PC-3 (cell line): ENCODE measurements at regions not wholly inside any gene's neighbourhood (a gene's known extent, or its start where the extent isn't known, plus 50 kb on each side); places are given as distances from the start of the nearest gene placed in this dataset.

ENCODE experiments used
- ATAC-seq: fragments of 200-7000 bp; cut with Tn5 transposase; 2 replicates; pipeline ENCODE4 v1.9.1; 2020; ENCODE audit warnings: mild to moderate bottlenecking, moderate library complexity
- BruUV-seq: library from RNA; stranded (reverse); fragments of 400-500 nt; replicated peaks from 2 replicates; lab custom pipeline; 2021; lab: Mats Ljungman, UMichigan
- CTCF ChIA-PET: fragments of 300-600 bp; sonication (Branson Sonifier 250); formaldehyde crosslinking; loops from one replicate; lab custom pipeline; 2022; ENCODE audit warnings: antibody characterized with exemption; lab: Charles Lee
- POLR2A ChIA-PET: fragments of 300-600 bp; sonication (Branson Sonifier 250); formaldehyde crosslinking; loops from one replicate; lab custom pipeline; 2022; ENCODE audit warnings: antibody characterized with exemption; ENCODE audit not compliant: unreplicated experiment; lab: Charles Lee
- DNase-seq: peaks from one replicate; pipeline ENCODE4 v3.0.0-alpha.2; 2015
- H2AFZ ChIP-seq: fragments of 300-600 bp; sonication (generic); 2 replicates; pipeline ENCODE4 v1.6.0; 2016; ENCODE audit warnings: antibody characterized with exemption, low read length
- H3F3A ChIP-seq: fragments of 300-600 bp; sonication (generic); one replicate; pipeline ENCODE4 v1.6.0; 2017; ENCODE audit warnings: antibody characterized with exemption, low read length, control low read depth, mild to moderate bottlenecking; ENCODE audit not compliant: unreplicated experiment
- H3K27ac ChIP-seq: fragments of 300-600 bp; sonication (generic); 2 replicates; pipeline ENCODE4 v1.5.1; 2016; ENCODE audit warnings: mild to moderate bottlenecking, low read length
- H3K27me3 ChIP-seq: fragments of 300-600 bp; sonication (generic); 2 replicates; pipeline ENCODE4 v1.6.1; 2016; ENCODE audit warnings: low read length, mixed read lengths
- H3K36me3 ChIP-seq: fragments of 300-600 bp; sonication (generic); 2 replicates; pipeline ENCODE4 v1.6.1; 2016; ENCODE audit warnings: low read depth, mixed run types, low read length, mixed read lengths
- H3K4me1 ChIP-seq: fragments of 300-600 bp; sonication (generic); 2 replicates; pipeline ENCODE4 v1.5.1; 2016; ENCODE audit warnings: low read length; ENCODE audit not compliant: insufficient read depth
- H3K4me2 ChIP-seq: fragments of 300-600 bp; sonication (generic); 2 replicates; pipeline ENCODE4 v1.6.0; 2016; ENCODE audit warnings: low read length
- H3K4me3 ChIP-seq: fragments of 300-600 bp; sonication (generic); 2 replicates; pipeline ENCODE4 v1.5.1; 2016; ENCODE audit warnings: mild to moderate bottlenecking, low read length, mixed read lengths
- H3K79me2 ChIP-seq: fragments of 300-600 bp; sonication (generic); 2 replicates; pipeline ENCODE4 v1.6.1; 2017; ENCODE audit warnings: low read length, mixed read lengths
- H3K9ac ChIP-seq: fragments of 300-600 bp; sonication (generic); 2 replicates; pipeline ENCODE4 v1.6.0; 2016; ENCODE audit warnings: mild to moderate bottlenecking, low read length
- H3K9me2 ChIP-seq: fragments of 300-600 bp; sonication (generic); replicated peaks from 2 replicates; pipeline ENCODE4 v1.6.1; 2016; ENCODE audit warnings: mixed run types, low read length, mixed read lengths
- H3K9me3 ChIP-seq: fragments of 300-600 bp; sonication (generic); 2 replicates; pipeline ENCODE4 v1.6.1; 2016; ENCODE audit warnings: low read length, mixed read lengths
- H4K20me1 ChIP-seq: fragments of 300-600 bp; sonication (generic); 2 replicates; pipeline ENCODE4 v1.6.1; 2016; ENCODE audit warnings: low read length, mixed read lengths
- EZH2 ChIP-seq: fragments of 300-600 bp; sonication (generic); IDR thresholded peaks from one replicate; pipeline ENCODE4 v1.6.1; 2017; ENCODE audit warnings: antibody characterized with exemption, mild to moderate bottlenecking, low read length; ENCODE audit not compliant: unreplicated experiment
- EZH2phosphoT487 ChIP-seq: fragments of 300-600 bp; sonication (generic); IDR thresholded peaks from 2 replicates; pipeline ENCODE4 v1.6.1; 2018; ENCODE audit warnings: mild to moderate bottlenecking, antibody characterized with exemption, low read length, borderline replicate concordance
- intact Hi-C: fragments of 100-400 bp; cut with micrococcal nuclease; formaldehyde crosslinking; loops from 2 replicates; pipeline ENCODE4 v1.9.0; 2023
- TF ChIP-seq, protein P1 (sequence below): fragments of 300-600 bp; sonication (generic); conservative IDR thresholded peaks from 2 replicates; pipeline ENCODE4 v1.5.1; 2017; ENCODE audit warnings: antibody characterized with exemption, low read depth, mild to moderate bottlenecking, low read length

DNA sequence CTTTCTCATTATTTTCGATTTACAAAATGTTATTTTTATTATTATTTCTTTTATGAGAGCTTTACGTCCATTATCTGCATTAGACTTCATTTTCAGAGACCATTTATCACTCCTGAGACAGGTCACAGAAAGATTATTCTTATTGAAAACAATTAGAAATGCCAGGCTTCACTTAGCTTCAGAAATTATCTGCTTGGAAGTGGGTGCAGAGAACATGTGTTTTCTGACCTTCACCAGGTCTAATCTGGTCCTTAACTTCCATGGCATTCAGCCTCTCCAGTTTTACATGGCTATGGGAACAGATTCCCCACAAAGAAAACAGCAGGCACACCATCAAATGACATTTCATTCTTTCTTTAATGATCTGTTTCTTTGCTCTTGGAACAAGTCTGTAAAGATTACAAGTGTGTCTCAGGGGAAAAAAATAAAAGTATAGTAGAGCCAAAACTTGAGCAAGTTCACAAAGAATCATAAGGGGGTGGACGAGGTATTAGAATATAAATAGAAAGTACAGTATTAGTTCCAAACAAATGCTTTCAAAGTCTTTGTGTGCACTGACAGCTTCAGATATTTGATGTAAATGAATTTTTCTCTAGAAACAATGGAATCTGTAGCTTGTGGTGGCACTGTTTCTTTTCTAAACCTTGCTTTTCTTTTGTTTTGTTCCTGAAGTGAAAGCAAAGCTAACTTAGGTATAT is 294.2 kb upstream of the MEIS2 start:
- ATAC-seq (no peak), DNase-seq (no peak)
- Histone ChIP-seq H3K4me3 (no peak overlapping the region), H3K27ac (no peak overlapping the region), H3K9ac (no peak overlapping the region), H3F3A (no peaks in the 10 kb centered on the region), H3K4me2 (no peak overlapping the region), H3K9me2 (no peaks in the 10 kb centered on the region), H4K20me1 (0 out of 2 replicates have a peak, but pooled peaks cover 3% of the 10 kb centered on the region), H3K36me3 (no peaks in the 10 kb centered on the region), H3K79me2 (no peaks in the 10 kb centered on the region), H2AFZ (no peak overlapping the region), H3K27me3 (peaks cover 16% of the 10 kb centered on the region; the same call in 1 of the 2 replicates), H3K9me3 (no peaks in the 10 kb centered on the region), H3K4me1 (no peaks in the 10 kb centered on the region)
- CTCF ChIA-PET: no interaction called here
- intact Hi-C loops: no loop called here
- POLR2A ChIA-PET: no interaction called here
- BruUV-seq: no TSS peak
- TF ChIP-seq, protein P1, sequence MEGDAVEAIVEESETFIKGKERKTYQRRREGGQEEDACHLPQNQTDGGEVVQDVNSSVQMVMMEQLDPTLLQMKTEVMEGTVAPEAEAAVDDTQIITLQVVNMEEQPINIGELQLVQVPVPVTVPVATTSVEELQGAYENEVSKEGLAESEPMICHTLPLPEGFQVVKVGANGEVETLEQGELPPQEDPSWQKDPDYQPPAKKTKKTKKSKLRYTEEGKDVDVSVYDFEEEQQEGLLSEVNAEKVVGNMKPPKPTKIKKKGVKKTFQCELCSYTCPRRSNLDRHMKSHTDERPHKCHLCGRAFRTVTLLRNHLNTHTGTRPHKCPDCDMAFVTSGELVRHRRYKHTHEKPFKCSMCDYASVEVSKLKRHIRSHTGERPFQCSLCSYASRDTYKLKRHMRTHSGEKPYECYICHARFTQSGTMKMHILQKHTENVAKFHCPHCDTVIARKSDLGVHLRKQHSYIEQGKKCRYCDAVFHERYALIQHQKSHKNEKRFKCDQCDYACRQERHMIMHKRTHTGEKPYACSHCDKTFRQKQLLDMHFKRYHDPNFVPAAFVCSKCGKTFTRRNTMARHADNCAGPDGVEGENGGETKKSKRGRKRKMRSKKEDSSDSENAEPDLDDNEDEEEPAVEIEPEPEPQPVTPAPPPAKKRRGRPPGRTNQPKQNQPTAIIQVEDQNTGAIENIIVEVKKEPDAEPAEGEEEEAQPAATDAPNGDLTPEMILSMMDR: no peak
- TF ChIP-seq EZH2phosphoT487 (no peak), EZH2 (no peak)

DNA sequence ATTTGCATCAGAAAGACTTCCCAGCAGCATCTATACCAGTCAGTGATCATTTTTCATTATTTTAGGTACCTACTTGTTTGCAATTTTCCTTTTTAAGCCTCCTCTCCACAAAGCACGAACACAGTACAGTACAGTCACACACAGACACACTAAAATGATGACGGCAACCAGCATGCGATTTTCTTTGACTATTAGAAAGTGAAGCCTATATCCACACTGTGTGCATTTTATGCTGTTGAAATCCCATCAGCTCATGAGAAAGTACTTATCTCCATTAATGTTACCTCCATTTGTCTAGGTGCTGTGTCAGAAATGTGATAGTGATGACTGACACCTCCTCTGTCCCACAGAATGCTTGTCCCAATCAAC is 294.7 kb upstream of the MEIS2 start:
- Histone ChIP-seq H3K4me2 (no peak overlapping the region), H2AFZ (no peak overlapping the region), H3F3A (no peaks in the 10 kb centered on the region), H3K4me1 (no peaks in the 10 kb centered on the region), H3K36me3 (no peaks in the 10 kb centered on the region), H3K9me3 (no peaks in the 10 kb centered on the region), H3K9ac (no peak overlapping the region), H4K20me1 (0 out of 2 replicates have a peak, but pooled peaks cover 3% of the 10 kb centered on the region), H3K79me2 (no peaks in the 10 kb centered on the region), H3K27me3 (peaks cover 16% of the 10 kb centered on the region; the same call in 1 of the 2 replicates), H3K9me2 (no peaks in the 10 kb centered on the region), H3K27ac (no peak overlapping the region), H3K4me3 (no peak overlapping the region)
- ATAC-seq: no peak
- intact Hi-C loops: no loop called here
- TF ChIP-seq, protein P1: no peak
- no peak for TF ChIP-seq EZH2
- TF ChIP-seq EZH2phosphoT487: no peak
- POLR2A ChIA-PET: no interaction called here
- CTCF ChIA-PET: no interaction called here
- no TSS peak for BruUV-seq
- no peak for DNase-seq

GRCh38 chr15:37397266-37398022 is 297.1 kb upstream of the MEIS2 start:
- intact Hi-C loops: no loop called here
- H3K4me1 ChIP-seq: no peaks in the 10 kb centered on the region
- H3K27me3 ChIP-seq: peaks cover 16% of the 10 kb centered on the region; the same call in 1 of the 2 replicates
- no peaks in the 10 kb centered on the region for H3K9me3 ChIP-seq
- no peak for ATAC-seq
- H3K27ac ChIP-seq: no peak overlapping the region
- H3K4me3 ChIP-seq: no peak overlapping the region
- no peaks in the 10 kb centered on the region for H3K79me2 ChIP-seq
- no peak for TF ChIP-seq EZH2
- TF ChIP-seq, protein P1: no peak
- no peak for TF ChIP-seq EZH2phosphoT487
- no TSS peak for BruUV-seq
- POLR2A ChIA-PET: no interaction called here
- H2AFZ ChIP-seq: no peak overlapping the region
- H3K36me3 ChIP-seq: no peaks in the 10 kb centered on the region
- H3F3A ChIP-seq: no peaks in the 10 kb centered on the region
- CTCF ChIA-PET: no interaction called here
- H4K20me1 ChIP-seq: 0 out of 2 replicates have a peak, but pooled peaks cover 3% of the 10 kb centered on the region
- H3K9me2 ChIP-seq: no peaks in the 10 kb centered on the region
- H3K4me2 ChIP-seq: no peak overlapping the region
- H3K9ac ChIP-seq: no peak overlapping the region
- DNase-seq: no peak
